GM12892 (cell line): ENCODE measurements at regions not wholly inside any gene's neighbourhood (a gene's known extent, or its start where the extent isn't known, plus 50 kb on each side); places are given as distances from the start of the nearest gene placed in this dataset.

Experiments used
- POLR2A ChIP-seq: IDR thresholded peaks from 2 replicates; pipeline ENCODE4 v1.6.1; 2011; ENCODE audit warnings: low read depth, low read length, control low read depth
- POLR2AphosphoS5 ChIP-seq: IDR thresholded peaks from 2 replicates; pipeline ENCODE4 v1.6.1; 2011; ENCODE audit warnings: low read depth, low read length, control low read depth
- TAF1 ChIP-seq: IDR thresholded peaks from 2 replicates; pipeline ENCODE4 v1.6.1; 2011; ENCODE audit warnings: low read depth, mild to moderate bottlenecking, control low read depth, low read length, borderline replicate concordance

- TF ChIP-seq POLR2AphosphoS5 (no peak), TAF1 (no peak), POLR2A (no peak)
These were observed 406.8 kb downstream of the BRINP1 start for GRCh38 chr9:118962426-118962825.
